ENCODE measurements at regions not wholly inside any gene's neighbourhood (a gene's known extent, or its start where the extent isn't known, plus 50 kb on each side); places are given as distances from the start of the nearest gene placed in this dataset.

- CTCF ChIA-PET, result no interaction called here
- Histone ChIP-seq H4K20me1 (ENCODE audit: insufficient read depth) (no peaks in the 10 kb centered on the region), H3F3A (ENCODE audit: insufficient read depth, low read depth) (no peaks in the 10 kb centered on the region), H3K4me3 (no peak overlapping the region), H3K4me1 (replicated peaks; ENCODE audit: insufficient read depth) (no peaks in the 10 kb centered on the region), H3K4me2 (no peak overlapping the region), H3K79me2 (ENCODE audit: low read depth) (no peaks in the 10 kb centered on the region), H3K9me2 (ENCODE audit: insufficient read depth) (no peaks in the 10 kb centered on the region), H2AFZ (no peak overlapping the region), H3K9me3 (ENCODE audit: insufficient read depth, low read depth) (no peaks in the 10 kb centered on the region), H3K27me3 (ENCODE audit: insufficient read depth, low read depth) (peaks cover 18% of the 10 kb centered on the region; the same call in 1 of the 2 replicates), H3K36me3 (ENCODE audit: low read depth) (no peaks in the 10 kb centered on the region), H3K27ac (no peak overlapping the region)
- POLR2A ChIA-PET (ENCODE audit: unreplicated experiment), result no interaction called here
- no TSS peak for BruUV-seq (replicated peaks)
- no peak for DNase-seq
- TF ChIP-seq EZH2 (IDR thresholded peaks at IDR 0.05; ENCODE audit: low read depth) (no peak), CTCF (conservative IDR thresholded peaks at IDR 0.05) (no peak)
- intact Hi-C loops (cut with micrococcal nuclease; ENCODE audit: unreplicated experiment), result no loop called here
Observed at GRCh38 chr7:10740805-10741204, 232.9 kb upstream of the PHF14 start.

- Histone ChIP-seq H3F3A (ENCODE audit: insufficient read depth, low read depth) (no peaks in the 10 kb centered on the region), H2AFZ (no peak overlapping the region), H3K27me3 (ENCODE audit: insufficient read depth, low read depth) (no peaks in the 10 kb centered on the region), H3K9me3 (ENCODE audit: insufficient read depth, low read depth) (peaks cover 13% of the 10 kb centered on the region; the same call in 1 of the 2 replicates), H3K79me2 (ENCODE audit: low read depth) (no peaks in the 10 kb centered on the region), H3K4me1 (replicated peaks; ENCODE audit: insufficient read depth) (no peaks in the 10 kb centered on the region), H3K27ac (no peak overlapping the region), H4K20me1 (ENCODE audit: insufficient read depth) (no peaks in the 10 kb centered on the region), H3K36me3 (ENCODE audit: low read depth) (no peaks in the 10 kb centered on the region), H3K4me2 (no peak overlapping the region), H3K9me2 (ENCODE audit: insufficient read depth) (no peaks in the 10 kb centered on the region), H3K4me3 (no peak overlapping the region)
- ChIA-PET POLR2A (ENCODE audit: unreplicated experiment) (no interaction called here), CTCF (no interaction called here)
- intact Hi-C loops (cut with micrococcal nuclease; ENCODE audit: unreplicated experiment), result no loop called here
- TF ChIP-seq CTCF (conservative IDR thresholded peaks at IDR 0.05) (no peak), EZH2 (IDR thresholded peaks at IDR 0.05; ENCODE audit: low read depth) (no peak)
- BruUV-seq (replicated peaks), result no TSS peak
- no peak for DNase-seq
Observed at GRCh38 chr7:10756981-10757380, 216.7 kb upstream of the PHF14 start.

GRCh38 chr7:10759120-10759519 is 214.6 kb upstream of the PHF14 start:
- ChIA-PET POLR2A (ENCODE audit: unreplicated experiment) (no interaction called here), CTCF (no interaction called here)
- no peaks in the 10 kb centered on the region for H3K9me2 ChIP-seq (ENCODE audit: insufficient read depth)
- H3F3A ChIP-seq (ENCODE audit: insufficient read depth, low read depth), result no peaks in the 10 kb centered on the region
- no peaks in the 10 kb centered on the region for H4K20me1 ChIP-seq (ENCODE audit: insufficient read depth)
- H3K9me3 ChIP-seq (ENCODE audit: insufficient read depth, low read depth), result peaks cover 13% of the 10 kb centered on the region; the same call in 1 of the 2 replicates
- H3K4me1 ChIP-seq (replicated peaks; ENCODE audit: insufficient read depth), result no peaks in the 10 kb centered on the region
- no peaks in the 10 kb centered on the region for H3K27me3 ChIP-seq (ENCODE audit: insufficient read depth, low read depth)
- no peak overlapping the region for H3K27ac ChIP-seq
- intact Hi-C loops (cut with micrococcal nuclease; ENCODE audit: unreplicated experiment), result no loop called here
- no peak overlapping the region for H3K4me3 ChIP-seq
- H3K36me3 ChIP-seq (ENCODE audit: low read depth), result no peaks in the 10 kb centered on the region
- DNase-seq, result no peak
- no peak for TF ChIP-seq EZH2 (IDR thresholded peaks at IDR 0.05; ENCODE audit: low read depth)
- TF ChIP-seq CTCF (conservative IDR thresholded peaks at IDR 0.05), result no peak
- no peak overlapping the region for H2AFZ ChIP-seq
- no peaks in the 10 kb centered on the region for H3K79me2 ChIP-seq (ENCODE audit: low read depth)
- H3K4me2 ChIP-seq, result no peak overlapping the region
- BruUV-seq (replicated peaks), result no TSS peak
